Embryonic facial prominence (tissue), 1 donor: ENCODE measurements at regions not wholly inside any gene's neighbourhood (a gene's known extent, or its start where the extent isn't known, plus 50 kb on each side); places are given as distances from the start of the nearest gene placed in this dataset.
"Not testable (repeated sequence)": the region's sequence is repeated elsewhere in the genome, so short reads cannot be mapped to it uniquely, and the experiment has no call there.

Source experiments
- DNase-seq: peaks from one replicate; pipeline ENCODE4 v3.0.0-alpha.2; 2016; ENCODE audit errors: extremely low spot score

GRCh38 chr4:23105759-23106370, 413.1 kb downstream of the GBA3 start:
- no peak for DNase-seq

GRCh38 chr4:23097251-23097650, 404.5 kb downstream of the GBA3 start:
- no peak for DNase-seq

- no peak for DNase-seq
Measured at GRCh38 chr4:23091711-23092110, 399.0 kb downstream of the GBA3 start.

- DNase-seq = no peak
Measured at GRCh38 chr4:23085249-23085568, 392.5 kb downstream of the GBA3 start.

DNA sequence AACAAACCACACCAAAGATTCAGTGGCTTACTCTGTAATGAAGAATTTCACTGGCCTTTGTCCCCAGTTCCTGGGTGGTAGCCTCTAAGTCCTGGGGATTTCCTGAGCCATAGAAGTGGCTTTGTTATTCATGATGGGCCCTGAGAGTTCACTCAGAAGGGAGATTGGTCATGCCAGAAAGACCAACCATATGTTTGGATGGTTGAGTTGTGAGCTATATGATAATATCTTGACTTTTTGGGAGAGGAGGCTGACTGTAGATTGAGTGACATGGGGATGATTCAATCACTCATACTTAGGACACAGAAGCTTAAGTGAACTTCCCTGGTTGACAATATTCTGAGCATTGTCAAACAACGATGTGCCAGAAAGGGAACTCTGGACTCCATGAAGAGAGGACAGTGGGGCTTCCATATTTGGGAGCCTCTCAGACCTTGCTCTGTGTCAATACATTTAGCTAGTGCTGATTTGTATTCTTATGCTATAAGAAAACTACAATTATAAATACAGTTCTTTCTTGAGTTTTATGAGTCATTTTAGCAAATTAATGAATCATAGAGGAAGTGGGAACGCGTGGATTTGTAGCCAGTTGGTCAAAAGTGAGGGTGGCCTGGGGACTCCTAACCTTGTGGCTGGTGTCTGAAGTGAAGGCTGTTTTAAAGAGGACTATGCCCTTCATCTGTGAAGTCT, 392.0 kb downstream of the GBA3 start:
- DNase-seq = no peak

- DNase-seq = no peak
Measured at GRCh38 chr4:23083391-23083790, 390.7 kb downstream of the GBA3 start.

- not testable (repeated sequence) for DNase-seq
Measured at GRCh38 chr4:23080171-23080570, 387.4 kb downstream of the GBA3 start.

- DNase-seq = no peak
Measured at GRCh38 chr4:23070848-23071570, 378.3 kb downstream of the GBA3 start.

DNA sequence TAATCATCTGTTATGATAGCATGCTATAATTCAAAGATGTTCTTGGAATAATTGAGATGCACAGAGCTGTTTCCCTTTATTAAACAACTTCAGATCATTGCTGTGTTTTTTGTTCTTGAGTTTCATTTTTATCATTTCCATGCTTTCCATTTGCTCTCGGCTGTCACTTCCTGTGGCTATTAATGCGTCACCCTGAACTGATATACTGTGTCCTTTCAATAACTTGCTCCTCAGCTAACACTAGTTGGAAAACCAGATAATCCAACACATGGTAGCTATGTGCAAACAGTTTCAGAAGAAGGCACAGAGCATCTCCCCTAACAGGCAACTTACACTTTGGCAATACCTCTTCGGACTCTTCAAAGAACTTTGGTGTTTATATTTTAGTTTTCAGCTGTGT, 376.0 kb downstream of the GBA3 start:
- DNase-seq = no peak

GRCh38 chr4:23068287-23068686, 375.6 kb downstream of the GBA3 start:
- no peak for DNase-seq

DNA sequence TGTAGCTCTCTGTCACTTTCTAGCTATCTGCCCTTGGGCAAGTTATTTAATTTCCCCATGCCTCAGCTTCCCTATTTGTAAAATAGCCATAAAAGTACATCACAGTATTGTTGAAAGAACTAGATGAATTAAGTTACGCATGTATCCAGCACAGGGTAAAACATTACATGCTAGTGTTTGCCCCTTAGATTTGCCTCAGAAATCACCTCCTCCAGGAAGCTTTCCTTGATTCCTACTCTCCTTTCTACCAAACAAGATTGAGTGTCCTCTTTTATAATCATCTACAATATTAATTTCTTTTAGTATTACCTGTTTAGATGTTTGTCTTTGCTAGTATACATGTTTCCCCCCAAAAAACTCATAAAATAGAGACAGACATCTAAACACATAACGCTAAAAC, 369.5 kb downstream of the GBA3 start:
- no peak for DNase-seq

DNA sequence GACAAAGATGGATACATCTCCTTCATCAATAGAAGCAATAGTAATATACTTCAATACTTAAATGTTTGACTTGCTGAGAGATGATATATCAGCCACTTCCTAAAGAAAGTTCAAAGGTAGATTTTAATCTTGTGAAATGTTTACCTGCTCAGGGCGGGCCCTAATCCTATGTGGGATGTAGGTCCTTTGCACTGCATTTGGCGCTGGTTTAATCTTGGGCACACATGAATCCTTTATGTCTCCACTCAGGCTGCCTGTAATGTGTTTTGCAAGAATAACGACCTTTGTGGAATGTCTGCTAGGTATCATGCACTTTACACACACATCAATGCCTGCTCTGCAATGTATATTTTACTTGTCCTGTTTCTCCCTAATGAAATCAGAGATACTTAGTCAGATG, 368.7 kb downstream of the GBA3 start:
- DNase-seq = no peak

DNA sequence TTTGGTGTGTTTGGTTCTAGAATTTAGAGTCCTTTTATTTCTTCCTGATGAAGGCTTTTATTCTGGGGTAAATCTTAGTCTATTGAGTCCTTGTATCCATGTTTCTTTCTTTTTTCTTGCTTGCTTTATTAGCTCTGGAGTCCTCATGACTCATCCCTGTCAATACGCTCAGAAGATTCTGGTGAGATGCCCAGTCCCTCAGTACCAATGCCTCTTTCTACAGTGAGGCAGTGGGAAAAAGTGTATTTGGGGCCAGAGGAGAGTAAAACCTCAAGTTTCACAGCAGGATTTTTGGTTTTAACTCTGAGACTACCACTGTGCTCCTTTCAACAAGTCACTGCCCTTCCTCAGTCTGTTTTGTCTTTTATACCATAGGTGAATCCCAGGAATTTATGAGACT, 368.0 kb downstream of the GBA3 start:
- no peak for DNase-seq

DNA sequence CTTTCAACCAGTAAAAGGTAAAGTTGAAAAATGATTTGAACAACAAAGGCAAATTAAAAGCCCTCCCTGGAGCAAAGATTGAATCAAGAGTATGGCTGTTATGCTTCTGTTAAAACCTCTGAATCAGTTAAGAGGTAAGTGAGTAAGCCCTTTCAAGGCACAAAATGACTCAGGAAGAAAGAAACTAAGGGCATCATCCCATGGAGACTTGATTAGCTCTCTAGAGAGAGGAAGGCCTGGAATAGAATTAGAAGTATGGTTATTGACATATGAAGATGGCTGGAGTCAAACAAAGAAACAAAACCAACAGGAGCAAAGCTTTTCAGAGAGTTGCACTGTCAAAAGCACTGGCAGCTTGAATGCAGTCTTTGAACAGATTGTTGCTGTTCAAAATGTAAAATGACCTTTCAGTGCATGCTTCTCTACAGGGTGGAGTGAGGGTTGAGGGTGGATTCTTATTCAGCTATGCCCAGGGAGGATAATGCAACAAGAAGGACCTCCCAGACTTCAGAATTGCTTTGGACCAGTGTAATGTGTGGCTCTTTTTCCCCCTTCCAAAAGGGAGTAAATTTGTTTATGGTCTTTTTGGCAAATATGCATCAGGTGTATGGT, 365.5 kb downstream of the GBA3 start:
- DNase-seq = no peak

- no peak for DNase-seq
Measured at GRCh38 chr4:23041501-23041900, 348.8 kb downstream of the GBA3 start.

- no peak for DNase-seq
Measured at GRCh38 chr4:23040539-23040938, 347.8 kb downstream of the GBA3 start.

GRCh38 chr4:23039818-23040217, 347.1 kb downstream of the GBA3 start:
- no peak for DNase-seq

DNA sequence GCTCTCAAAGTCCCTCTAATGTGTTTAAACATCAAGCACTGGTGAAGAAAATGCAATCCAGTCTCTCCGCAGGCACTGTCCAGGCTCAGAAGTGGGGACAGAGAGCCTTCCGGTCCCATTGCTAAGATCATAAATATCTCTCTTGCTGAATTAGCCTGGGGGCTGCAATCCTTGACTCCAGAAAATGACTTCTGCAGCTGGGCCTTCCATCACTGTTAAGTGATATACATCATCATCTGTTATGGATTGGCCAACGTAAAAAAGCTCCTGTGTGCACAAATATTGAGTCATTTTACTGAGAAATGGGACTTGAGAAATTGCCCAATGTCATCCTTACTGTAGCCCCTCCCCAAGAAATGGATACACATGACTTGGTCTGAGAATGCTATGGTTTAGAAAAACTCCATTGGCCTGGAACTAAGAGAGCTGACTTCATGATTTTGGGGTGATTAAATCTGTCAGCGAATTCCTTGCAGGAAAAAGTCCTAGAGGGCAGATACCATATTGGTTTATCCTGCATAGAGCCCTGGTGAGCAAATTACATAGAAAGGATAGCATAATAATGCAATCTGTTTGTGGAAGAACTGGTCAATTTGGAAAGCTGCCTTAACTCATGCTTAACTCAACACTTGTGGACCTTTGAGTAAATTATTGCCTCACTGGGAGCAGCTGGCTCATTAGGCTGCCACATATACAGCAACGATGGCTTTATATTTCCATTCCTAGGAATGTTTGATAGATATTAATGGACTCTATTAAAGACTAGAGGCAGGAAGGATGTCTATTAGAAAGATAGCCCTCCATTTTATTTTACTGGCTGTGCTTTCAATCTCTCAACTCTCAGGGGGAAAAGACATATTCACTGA, 346.1 kb downstream of the GBA3 start:
- no peak for DNase-seq

DNA sequence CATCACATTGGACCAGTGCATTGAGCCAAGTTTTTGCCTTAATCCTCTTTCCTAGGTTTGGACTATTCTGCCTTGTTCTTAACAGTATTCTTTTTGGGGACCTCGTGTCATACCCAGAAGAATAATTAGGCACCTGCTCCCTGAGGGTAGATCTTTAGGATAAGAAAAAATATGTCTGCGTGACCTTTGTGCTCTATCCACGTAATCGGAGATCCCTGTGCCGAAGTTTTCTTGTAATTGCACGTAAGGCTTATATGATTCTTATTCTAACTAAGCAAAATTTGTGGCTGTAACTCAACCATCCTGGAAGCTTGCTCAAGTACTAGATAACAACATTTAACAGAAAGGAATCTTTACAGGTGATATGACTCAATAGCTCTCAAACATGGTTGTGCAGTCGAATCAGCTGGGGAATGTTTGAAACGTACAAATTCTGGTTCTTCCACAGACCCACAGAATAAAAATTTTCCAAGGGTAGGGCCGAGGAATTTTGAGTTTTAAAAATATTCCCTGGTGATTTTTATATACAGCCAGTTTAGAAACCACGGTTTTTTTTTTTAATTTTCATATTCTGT, 344.3 kb downstream of the GBA3 start:
- no peak for DNase-seq

DNA sequence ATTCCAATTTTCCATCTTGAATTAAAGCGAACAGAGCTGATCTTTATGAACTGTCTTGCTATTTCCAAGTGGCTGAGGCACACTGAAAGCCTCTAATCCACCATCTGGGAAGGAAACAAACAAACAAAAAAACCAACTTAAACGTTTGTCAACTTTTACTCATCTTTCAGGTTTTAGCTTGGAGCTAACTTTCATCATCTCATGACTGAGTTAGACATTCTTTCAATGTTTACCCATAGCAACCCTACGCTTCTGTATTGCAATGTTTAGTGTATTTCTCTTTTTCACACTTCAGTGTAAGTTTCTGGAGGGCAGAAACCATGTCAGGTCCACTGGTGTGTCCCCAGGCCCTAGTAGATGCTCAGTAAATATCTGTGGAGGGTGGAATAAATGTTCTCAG, 343.8 kb downstream of the GBA3 start:
- no peak for DNase-seq

- no peak for DNase-seq
Measured at GRCh38 chr4:23035521-23036056, 342.9 kb downstream of the GBA3 start.
